Activated CD4-positive, alpha-beta memory T cell treated with anti-CD3 and anti-CD28 coated beads, Interleukin-2, amount 10 ng/mL, durations not matched to agents 7 days and 5 days (primary cell): ENCODE measurements at regions not wholly inside any gene's neighbourhood (a gene's known extent, or its start where the extent isn't known, plus 50 kb on each side); places are given as distances from the start of the nearest gene placed in this dataset.
"Not testable (repeated sequence)": the region's sequence is repeated elsewhere in the genome, so short reads cannot be mapped to it uniquely, and the experiment has no call there.

Source experiments
- CTCF ChIA-PET: fragments of 350-600 bp; sonication (Branson Sonifier 250); formaldehyde crosslinking; loops from one replicate; lab custom pipeline; 2021; ENCODE audit warnings: antibody characterized with exemption, inconsistent platforms; lab: Charles Lee
- POLR2A ChIA-PET: fragments of 350-600 bp; sonication (Branson Sonifier 250); formaldehyde crosslinking; loops from one replicate; lab custom pipeline; 2021; ENCODE audit warnings: antibody characterized with exemption; lab: Charles Lee
- DNase-seq: peaks from one replicate; pipeline ENCODE4 v3.0.0-alpha.2; 2020
- H3K27ac Mint-ChIP-seq: one replicate; pipeline ENCODE4 v1.8.0; 2021; ENCODE audit warnings: mild to moderate bottlenecking, mixed read lengths
- H3K27me3 Mint-ChIP-seq: one replicate; pipeline ENCODE4 v1.8.0; 2021; ENCODE audit warnings: mixed read lengths
- H3K36me3 Mint-ChIP-seq: one replicate; pipeline ENCODE4 v1.8.0; 2021; ENCODE audit warnings: low read depth, mixed read lengths
- H3K4me1 Mint-ChIP-seq: one replicate; pipeline ENCODE4 v1.8.0; 2021; ENCODE audit warnings: mixed read lengths
- H3K4me3 Mint-ChIP-seq: one replicate; pipeline ENCODE4 v1.8.0; 2021; ENCODE audit warnings: mild to moderate bottlenecking, mixed read lengths
- H3K9me3 Mint-ChIP-seq: one replicate; pipeline ENCODE4 v1.8.0; 2021; ENCODE audit warnings: mixed read lengths

DNA sequence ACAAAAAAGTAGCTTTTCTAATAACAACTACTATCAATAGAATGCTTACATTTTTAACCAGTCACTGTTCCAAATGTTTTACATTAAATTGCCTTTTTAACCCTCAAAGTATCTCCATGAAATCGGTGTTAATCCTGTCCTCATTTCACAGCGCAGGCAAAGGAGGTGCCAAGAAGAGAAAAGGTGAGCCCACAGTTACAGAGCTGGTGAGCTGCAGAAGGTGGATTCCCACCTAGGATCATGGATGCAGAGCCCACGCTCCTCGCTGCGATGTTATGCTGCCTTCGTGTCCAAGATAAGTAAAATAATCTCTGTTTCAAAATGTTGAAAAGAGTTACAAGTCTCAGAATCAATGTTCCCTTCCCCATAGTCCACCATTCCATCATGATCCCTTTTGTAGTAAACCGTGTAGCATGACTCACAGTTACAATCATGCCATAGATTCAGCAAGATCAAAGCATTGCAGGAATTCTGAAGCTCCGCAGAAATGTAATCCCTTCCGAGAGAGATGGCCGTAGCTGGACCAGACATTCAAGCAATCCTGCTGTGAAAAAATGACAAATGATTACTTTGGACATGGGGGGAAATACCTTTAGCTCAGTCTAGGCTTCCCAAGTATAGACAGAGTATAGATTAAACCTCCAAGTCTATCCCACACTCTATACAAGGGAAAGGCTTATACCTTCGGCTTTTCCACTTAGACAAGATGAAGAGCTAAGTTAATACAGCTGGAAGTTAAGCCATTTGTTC, 394.7 kb upstream of the AKR1E2 start:
- POLR2A ChIA-PET, result no interaction called here

DNA sequence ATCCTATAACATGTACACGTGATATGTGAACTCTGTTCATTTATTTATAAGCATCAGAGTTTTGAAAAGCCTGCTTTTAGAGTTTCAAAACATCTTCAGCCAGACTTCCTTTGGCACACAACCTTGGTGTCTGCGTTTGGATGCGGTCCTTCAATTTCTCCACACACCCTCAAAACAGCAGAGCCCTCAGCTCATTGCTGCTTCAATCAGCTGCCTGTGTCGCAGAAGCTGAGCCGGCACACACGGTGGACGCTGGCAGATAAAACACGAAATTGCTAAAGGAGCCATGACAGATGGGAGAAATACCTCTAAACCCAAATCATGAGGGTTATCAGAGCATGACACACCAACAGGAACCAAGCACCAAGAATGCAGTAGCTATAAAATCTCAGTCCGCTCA, 396.4 kb upstream of the AKR1E2 start:
- no peaks in the 10 kb centered on the region for H3K4me1 Mint-ChIP-seq
- POLR2A ChIA-PET, result no interaction called here
- CTCF ChIA-PET, result no interaction called here
- no peak for DNase-seq
- no peak overlapping the region for H3K27ac Mint-ChIP-seq
- no peak overlapping the region for H3K4me3 Mint-ChIP-seq
- H3K27me3 Mint-ChIP-seq, result no peaks in the 10 kb centered on the region
- no peaks in the 10 kb centered on the region for H3K9me3 Mint-ChIP-seq
- H3K36me3 Mint-ChIP-seq, result no peaks in the 10 kb centered on the region

More for the DNA sequence above, 394.7 kb upstream of the AKR1E2 start:
- no peaks in the 10 kb centered on the region for H3K9me3 Mint-ChIP-seq
- H3K27me3 Mint-ChIP-seq, result no peaks in the 10 kb centered on the region
- DNase-seq, result no peak
- no peak overlapping the region for H3K4me3 Mint-ChIP-seq
- H3K36me3 Mint-ChIP-seq, result no peaks in the 10 kb centered on the region
- H3K4me1 Mint-ChIP-seq, result no peaks in the 10 kb centered on the region
- no peak overlapping the region for H3K27ac Mint-ChIP-seq
- CTCF ChIA-PET, result no interaction called here

DNA sequence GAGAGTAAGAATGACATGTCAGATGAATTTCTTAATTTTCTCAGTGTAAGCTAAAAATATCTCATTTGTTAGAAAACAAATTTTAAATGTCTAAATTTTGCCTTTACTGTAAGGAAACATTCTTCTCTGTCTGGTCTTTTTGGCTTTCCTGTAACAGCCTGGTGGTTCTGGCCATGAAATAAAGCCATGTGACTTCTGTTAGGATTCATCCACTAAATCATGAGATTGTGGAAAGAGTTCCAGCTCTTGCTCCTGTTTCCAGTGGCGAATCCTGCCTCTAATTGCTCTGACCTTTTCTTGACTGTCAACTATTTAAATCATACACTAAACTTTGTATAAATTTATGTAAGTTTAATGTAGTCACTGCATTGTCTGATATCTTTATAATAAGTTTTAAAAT, 398.5 kb upstream of the AKR1E2 start:
- no peaks in the 10 kb centered on the region for H3K4me1 Mint-ChIP-seq
- H3K4me3 Mint-ChIP-seq, result no peak overlapping the region
- H3K27ac Mint-ChIP-seq, result no peak overlapping the region
- CTCF ChIA-PET, result no interaction called here
- H3K36me3 Mint-ChIP-seq, result no peaks in the 10 kb centered on the region
- no peak for DNase-seq
- H3K27me3 Mint-ChIP-seq, result no peaks in the 10 kb centered on the region
- POLR2A ChIA-PET, result no interaction called here
- no peaks in the 10 kb centered on the region for H3K9me3 Mint-ChIP-seq

GRCh38 chr10:4426866-4427265, 399.1 kb upstream of the AKR1E2 start:
- Mint-ChIP-seq H3K27ac (no peak overlapping the region), H3K27me3 (no peaks in the 10 kb centered on the region), H3K36me3 (no peaks in the 10 kb centered on the region), H3K9me3 (no peaks in the 10 kb centered on the region), H3K4me1 (no peaks in the 10 kb centered on the region), H3K4me3 (no peak overlapping the region)
- no peak for DNase-seq
- ChIA-PET CTCF (no interaction called here), POLR2A (no interaction called here)

GRCh38 chr10:4409319-4409718, 416.7 kb upstream of the AKR1E2 start:
- Mint-ChIP-seq H3K36me3 (no peaks in the 10 kb centered on the region), H3K9me3 (peaks cover 4% of the 10 kb centered on the region), H3K27ac (no peak overlapping the region), H3K4me3 (no peak overlapping the region), H3K27me3 (no peaks in the 10 kb centered on the region), H3K4me1 (peaks cover 11% of the 10 kb centered on the region)
- POLR2A ChIA-PET, result no interaction called here
- DNase-seq, result no peak
- CTCF ChIA-PET, result no interaction called here

DNA sequence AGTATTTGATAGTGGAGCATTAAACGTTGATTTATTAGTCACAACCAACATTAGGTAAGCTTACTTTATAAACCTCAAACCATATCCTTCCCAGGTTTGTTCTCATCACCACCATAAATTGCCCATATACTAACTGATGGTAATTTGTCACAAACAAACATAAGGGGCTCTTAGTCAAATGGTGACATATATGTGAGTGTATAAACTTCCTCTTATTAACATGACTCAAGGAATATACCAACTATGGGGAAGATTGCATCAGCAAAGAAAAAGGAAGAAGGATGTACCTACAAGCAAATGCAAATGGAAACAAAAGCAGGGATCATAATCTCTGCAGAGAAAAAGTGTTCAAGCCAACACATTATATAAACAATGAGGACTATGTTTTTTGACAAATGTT, 418.2 kb upstream of the AKR1E2 start:
- Mint-ChIP-seq H3K4me3 (no peak overlapping the region), H3K9me3 (peaks cover 4% of the 10 kb centered on the region), H3K27me3 (no peaks in the 10 kb centered on the region), H3K27ac (no peak overlapping the region), H3K36me3 (no peaks in the 10 kb centered on the region), H3K4me1 (peaks cover 11% of the 10 kb centered on the region)
- CTCF ChIA-PET, result interaction anchor here (1.1 kb wide), 1 partner anchor 9 kb away, joined by 4 read pairs; no protein-coding TSS in a partner anchor
- no peak for DNase-seq
- POLR2A ChIA-PET, result no interaction called here

DNA sequence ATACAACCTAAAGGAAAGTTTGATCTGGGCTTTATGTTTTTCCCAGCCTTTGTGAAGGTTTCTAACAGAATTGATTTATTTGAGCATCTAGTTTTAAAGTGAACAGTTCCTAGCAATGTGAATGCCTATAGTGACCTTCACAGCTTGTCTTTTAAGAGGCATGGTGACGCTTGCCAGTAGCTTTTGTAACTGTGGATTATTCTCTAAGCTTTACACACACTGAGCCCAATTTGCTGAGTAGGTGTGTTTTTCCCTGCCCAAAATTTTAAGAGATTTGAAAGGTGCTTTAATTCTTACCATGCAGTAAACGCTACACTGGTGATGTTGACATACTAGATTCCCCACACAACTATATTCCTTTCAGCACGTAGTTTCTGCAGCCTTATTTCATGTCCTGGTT, 420.2 kb upstream of the AKR1E2 start:
- Mint-ChIP-seq H3K4me1 (peaks cover 11% of the 10 kb centered on the region), H3K27ac (no peak overlapping the region), H3K9me3 (peaks cover 4% of the 10 kb centered on the region), H3K4me3 (no peak overlapping the region), H3K36me3 (no peaks in the 10 kb centered on the region), H3K27me3 (no peaks in the 10 kb centered on the region)
- POLR2A ChIA-PET, result no interaction called here
- no peak for DNase-seq
- CTCF ChIA-PET, result no interaction called here

DNA sequence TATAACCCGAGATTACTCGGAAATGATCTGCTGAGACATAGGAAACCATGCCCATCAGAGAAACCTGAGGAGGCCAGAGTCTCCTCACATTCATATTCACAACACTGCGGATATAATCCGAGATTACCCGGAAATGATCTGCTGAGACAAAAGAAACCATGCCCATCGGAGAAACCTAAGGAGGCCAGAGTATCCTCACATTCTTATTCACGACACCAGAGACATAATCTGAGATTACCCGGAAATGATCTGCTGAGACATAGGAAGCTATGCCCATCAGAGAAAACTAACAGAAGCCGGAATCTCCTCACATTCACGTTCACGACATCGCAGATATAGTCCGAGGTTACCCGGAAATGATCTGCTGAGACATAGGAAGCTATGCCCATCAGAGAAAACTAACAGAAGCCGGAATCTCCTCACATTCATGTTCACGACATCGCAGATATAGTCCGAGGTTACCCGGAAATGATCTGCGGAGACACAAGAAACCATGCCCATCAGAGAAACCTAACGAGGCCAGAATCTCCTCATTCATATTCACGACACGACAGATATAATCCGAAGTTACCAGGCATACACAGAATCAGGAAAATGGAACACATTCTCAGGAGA, 422.3 kb upstream of the AKR1E2 start:
- H3K4me1 Mint-ChIP-seq, result peaks cover 9% of the 10 kb centered on the region
- H3K27ac Mint-ChIP-seq, result no peak overlapping the region
- CTCF ChIA-PET, result no interaction called here
- H3K27me3 Mint-ChIP-seq, result no peaks in the 10 kb centered on the region
- peaks cover 2% of the 10 kb centered on the region for H3K9me3 Mint-ChIP-seq
- H3K4me3 Mint-ChIP-seq, result no peak overlapping the region
- no peaks in the 10 kb centered on the region for H3K36me3 Mint-ChIP-seq
- POLR2A ChIA-PET, result no interaction called here
- no peak for DNase-seq

DNA sequence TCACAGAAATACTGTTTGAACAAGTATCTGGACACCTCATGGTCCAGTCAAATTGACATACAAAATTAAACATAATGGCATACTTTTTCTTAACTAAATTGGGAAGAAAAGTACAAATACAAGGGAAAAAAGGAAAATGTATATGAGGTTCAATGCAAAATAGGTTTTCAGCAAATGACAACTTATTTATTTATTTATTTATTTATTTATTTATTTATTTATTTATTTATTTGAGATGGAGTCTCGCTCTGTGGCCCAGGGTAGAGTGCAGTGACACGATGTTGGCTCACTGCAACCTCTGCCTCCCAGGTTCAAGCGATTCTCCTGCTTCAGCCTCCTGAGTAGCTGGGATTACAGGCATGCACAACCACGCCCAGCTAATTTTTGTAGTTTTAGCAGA, 424.9 kb upstream of the AKR1E2 start:
- H3K27ac Mint-ChIP-seq, H3K27me3 Mint-ChIP-seq, H3K36me3 Mint-ChIP-seq, POLR2A ChIA-PET, H3K4me3 Mint-ChIP-seq, H3K9me3 Mint-ChIP-seq, DNase-seq, CTCF ChIA-PET, H3K4me1 Mint-ChIP-seq: not testable (repeated sequence)

DNA sequence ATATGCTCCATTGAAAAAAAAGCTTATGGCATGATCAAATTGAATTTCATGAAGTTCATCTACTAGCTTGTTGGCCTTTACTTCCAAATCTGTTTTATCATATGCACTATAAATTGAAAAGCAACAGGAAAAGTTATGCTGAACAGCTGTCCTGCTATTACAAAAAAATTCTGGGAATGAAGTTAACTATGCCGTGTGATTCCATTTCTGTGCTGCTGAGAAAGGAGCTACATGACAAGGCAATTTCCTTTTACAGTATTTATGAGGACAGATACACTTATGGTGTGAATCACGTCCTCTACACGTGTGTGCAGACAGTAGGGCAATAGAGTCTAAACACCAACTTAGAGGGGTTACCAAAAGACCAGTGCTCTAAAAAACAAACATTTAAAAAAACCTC, 426.5 kb upstream of the AKR1E2 start:
- no peak overlapping the region for H3K27ac Mint-ChIP-seq
- POLR2A ChIA-PET, result no interaction called here
- CTCF ChIA-PET, result no interaction called here
- H3K27me3 Mint-ChIP-seq, result no peaks in the 10 kb centered on the region
- H3K4me1 Mint-ChIP-seq, result no peaks in the 10 kb centered on the region
- H3K36me3 Mint-ChIP-seq, result no peaks in the 10 kb centered on the region
- no peak for DNase-seq
- H3K4me3 Mint-ChIP-seq, result no peak overlapping the region
- H3K9me3 Mint-ChIP-seq, result no peaks in the 10 kb centered on the region

DNA sequence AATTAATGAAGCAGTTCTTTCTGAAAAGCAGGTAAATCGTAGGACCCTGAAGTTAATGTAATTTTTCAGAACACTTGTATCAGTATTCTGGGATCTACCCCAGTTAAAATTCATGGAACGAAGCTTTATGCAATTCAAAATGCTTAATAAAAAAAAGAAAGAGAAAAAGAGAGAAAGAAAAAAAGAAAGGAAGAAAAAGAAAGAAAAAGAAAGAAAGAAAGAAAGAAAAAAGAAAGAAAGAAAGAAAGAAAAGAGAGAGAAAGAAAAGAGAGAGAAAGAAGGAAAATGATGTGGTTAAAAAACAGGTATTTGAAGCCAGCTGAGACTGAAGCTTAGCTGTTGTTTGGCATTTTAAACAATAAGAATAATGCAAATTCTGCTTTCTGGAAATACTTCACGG, 427.4 kb upstream of the AKR1E2 start:
- Mint-ChIP-seq H3K36me3 (no peaks in the 10 kb centered on the region), H3K4me3 (no peak overlapping the region), H3K27ac (no peak overlapping the region), H3K27me3 (no peaks in the 10 kb centered on the region), H3K9me3 (no peaks in the 10 kb centered on the region), H3K4me1 (no peaks in the 10 kb centered on the region)
- ChIA-PET POLR2A (interaction anchor here (1.0 kb wide), 1 partner anchor 613 kb away, joined by 3 read pairs; the partner anchor contains the start of gene KLF6), CTCF (interaction anchor here (0.8 kb wide), 1 partner anchor 9 kb away, joined by 4 read pairs; no protein-coding TSS in a partner anchor)
- DNase-seq, result no peak

DNA sequence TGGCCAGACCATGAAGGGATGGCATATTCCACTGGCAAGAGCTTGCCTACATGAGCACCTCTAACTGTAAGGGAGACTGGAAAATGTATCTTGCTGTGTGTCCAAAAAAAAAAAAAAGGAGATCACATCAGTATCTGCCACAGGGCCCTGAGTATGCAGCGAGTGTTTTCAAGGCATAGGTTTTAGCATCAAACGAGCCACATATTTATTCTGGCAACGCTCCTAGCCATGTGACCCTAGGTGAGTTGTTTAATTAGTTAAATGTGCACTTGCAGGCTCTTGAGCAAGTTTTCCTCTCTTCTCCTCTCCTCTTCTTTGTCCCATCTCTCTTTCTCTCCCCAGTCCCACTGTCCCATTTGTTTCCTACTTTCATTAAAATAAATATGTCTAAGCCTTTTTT, 428.7 kb upstream of the AKR1E2 start:
- POLR2A ChIA-PET, result no interaction called here
- H3K4me1 Mint-ChIP-seq, result no peaks in the 10 kb centered on the region

DNA sequence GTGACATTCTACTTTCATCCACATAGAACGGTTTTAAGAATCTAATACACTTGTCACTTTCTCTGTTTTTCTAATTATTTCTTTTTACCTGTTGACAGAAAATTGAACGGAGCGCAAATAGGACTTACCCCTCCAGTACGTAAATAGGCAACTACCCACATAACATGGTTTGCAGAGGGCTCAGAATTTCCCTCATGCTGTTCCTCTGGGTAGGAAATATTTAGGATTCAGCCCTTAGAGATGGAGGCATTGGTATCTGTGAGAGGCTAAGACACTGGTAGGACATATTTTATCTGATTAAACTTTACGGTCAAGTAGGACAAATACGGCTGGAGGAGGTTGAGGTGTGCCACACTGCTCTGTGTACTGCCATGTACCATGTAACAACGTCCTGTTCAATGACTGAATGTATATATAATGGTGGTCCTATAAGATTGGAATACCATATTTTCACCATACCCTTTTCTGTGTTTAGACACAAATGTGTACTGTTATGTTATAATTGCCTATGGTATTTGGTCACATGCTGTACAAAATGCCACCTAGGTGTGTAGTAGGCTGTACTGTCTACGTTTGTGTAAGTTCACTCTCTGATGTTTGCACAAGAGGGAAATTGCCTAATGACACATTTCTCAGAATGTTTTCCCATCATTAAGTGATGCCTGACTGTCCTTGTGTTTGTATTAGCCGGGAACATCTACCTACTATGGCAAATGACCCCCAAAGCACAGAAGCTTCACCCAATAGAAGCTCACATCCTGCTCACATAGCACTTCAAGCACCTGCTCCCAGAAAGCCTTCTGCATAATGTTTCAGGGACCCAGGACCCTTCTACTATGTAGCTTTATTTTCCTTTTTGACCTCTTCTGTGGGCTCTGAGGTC, 429.4 kb upstream of the AKR1E2 start:
- no peaks in the 10 kb centered on the region for H3K9me3 Mint-ChIP-seq
- H3K27ac Mint-ChIP-seq, result no peak overlapping the region
- H3K4me3 Mint-ChIP-seq, result no peak overlapping the region
- POLR2A ChIA-PET, result no interaction called here
- no peaks in the 10 kb centered on the region for H3K4me1 Mint-ChIP-seq
- H3K36me3 Mint-ChIP-seq, result no peaks in the 10 kb centered on the region
- CTCF ChIA-PET, result no interaction called here
- no peak for DNase-seq
- H3K27me3 Mint-ChIP-seq, result no peaks in the 10 kb centered on the region

More for the DNA sequence above, 428.7 kb upstream of the AKR1E2 start:
- CTCF ChIA-PET, result no interaction called here
- no peaks in the 10 kb centered on the region for H3K9me3 Mint-ChIP-seq
- no peaks in the 10 kb centered on the region for H3K27me3 Mint-ChIP-seq
- H3K36me3 Mint-ChIP-seq, result no peaks in the 10 kb centered on the region
- H3K4me3 Mint-ChIP-seq, result no peak overlapping the region
- DNase-seq, result no peak
- H3K27ac Mint-ChIP-seq, result no peak overlapping the region
